Activated CD8-positive, alpha-beta T cell treated with anti-CD3 and anti-CD28 coated beads, Interleukin-2, amount 10 ng/mL, durations not matched to agents 7 days and 5 days (primary cell): ENCODE measurements at regions not wholly inside any gene's neighbourhood (a gene's known extent, or its start where the extent isn't known, plus 50 kb on each side); places are given as distances from the start of the nearest gene placed in this dataset.
"Not testable (repeated sequence)": the region's sequence is repeated elsewhere in the genome, so short reads cannot be mapped to it uniquely, and the experiment has no call there.

Experiments used
- ATAC-seq: fragments of 150-1000 bp; cut with Tn5 transposase; one replicate; pipeline ENCODE4 v1.10.0; 2021; ENCODE audit warnings: moderate library complexity
- CTCF ChIA-PET: fragments of 350-600 bp; sonication (Branson Sonifier 250); formaldehyde crosslinking; loops from one replicate; lab custom pipeline; 2021; ENCODE audit warnings: antibody characterized with exemption; lab: Charles Lee
- POLR2A ChIA-PET: fragments of 350-600 bp; sonication (Branson Sonifier 250); formaldehyde crosslinking; loops from one replicate; lab custom pipeline; 2021; ENCODE audit warnings: antibody characterized with exemption; lab: Charles Lee
- DNase-seq: peaks from one replicate; pipeline ENCODE4 v3.0.0-alpha.2; 2020
- H3K27ac Mint-ChIP-seq: one replicate; pipeline ENCODE4 v1.8.0; 2021; ENCODE audit warnings: mild to moderate bottlenecking, mixed read lengths
- H3K27me3 Mint-ChIP-seq: one replicate; pipeline ENCODE4 v1.8.0; 2021; ENCODE audit warnings: low read depth, mixed read lengths
- H3K36me3 Mint-ChIP-seq: one replicate; pipeline ENCODE4 v1.8.0; 2021; ENCODE audit warnings: low read depth, mixed read lengths
- H3K4me1 Mint-ChIP-seq: one replicate; pipeline ENCODE4 v1.8.0; 2021; ENCODE audit warnings: low read depth, mixed read lengths
- H3K4me3 Mint-ChIP-seq: one replicate; pipeline ENCODE4 v1.8.0; 2021; ENCODE audit warnings: mild to moderate bottlenecking, mixed read lengths
- H3K9me3 Mint-ChIP-seq: one replicate; pipeline ENCODE4 v1.8.0; 2022; ENCODE audit warnings: mixed read lengths; ENCODE audit not compliant: insufficient read depth

GRCh38 chr7:63047546-63047945 lies 951.1 kb upstream of the ZNF722 start:
- CTCF ChIA-PET: no interaction called here

GRCh38 chr7:63054191-63054661 lies 944.4 kb upstream of the ZNF722 start:
- Mint-ChIP-seq H3K27ac (no peak overlapping the region), H3K27me3 (no peaks in the 10 kb centered on the region), H3K36me3 (no peaks in the 10 kb centered on the region), H3K4me3 (no peak overlapping the region), H3K4me1 (no peaks in the 10 kb centered on the region), H3K9me3 (no peaks in the 10 kb centered on the region)
- POLR2A ChIA-PET: no interaction called here
- CTCF ChIA-PET: no interaction called here
- ATAC-seq (no peak), DNase-seq (no peak)

More at GRCh38 chr7:63047546-63047945, 951.1 kb upstream of the ZNF722 start:
- Mint-ChIP-seq H3K36me3 (peaks cover 5% of the 10 kb centered on the region), H3K27me3 (no peaks in the 10 kb centered on the region), H3K27ac (no peak overlapping the region), H3K4me1 (no peaks in the 10 kb centered on the region), H3K4me3 (no peak overlapping the region), H3K9me3 (peaks cover 8% of the 10 kb centered on the region)
- DNase-seq (no peak), ATAC-seq (no peak)
- POLR2A ChIA-PET: no interaction called here

- DNase-seq (no peak), ATAC-seq (no peak)
- H3K4me1 Mint-ChIP-seq: no peaks in the 10 kb centered on the region
- ChIA-PET POLR2A (no interaction called here), CTCF (no interaction called here)
- no peaks in the 10 kb centered on the region for H3K27me3 Mint-ChIP-seq
- peaks cover 8% of the 10 kb centered on the region for H3K9me3 Mint-ChIP-seq
- no peaks in the 10 kb centered on the region for H3K36me3 Mint-ChIP-seq
- no peak overlapping the region for H3K27ac Mint-ChIP-seq
- H3K4me3 Mint-ChIP-seq: no peak overlapping the region
Observed at GRCh38 chr7:63057265-63057664, 941.4 kb upstream of the ZNF722 start.

GRCh38 chr7:63060701-63061100 lies 937.9 kb upstream of the ZNF722 start:
- H3K4me1 Mint-ChIP-seq, ATAC-seq, H3K27ac Mint-ChIP-seq, CTCF ChIA-PET, POLR2A ChIA-PET, H3K27me3 Mint-ChIP-seq, H3K4me3 Mint-ChIP-seq, H3K36me3 Mint-ChIP-seq, DNase-seq: not testable (repeated sequence)
- peaks cover 13% of the 10 kb centered on the region for H3K9me3 Mint-ChIP-seq

GRCh38 chr7:63065684-63066083 lies 933.0 kb upstream of the ZNF722 start:
- no peaks in the 10 kb centered on the region for H3K4me1 Mint-ChIP-seq
- no peak overlapping the region for H3K27ac Mint-ChIP-seq
- no peaks in the 10 kb centered on the region for H3K27me3 Mint-ChIP-seq
- H3K36me3 Mint-ChIP-seq: no peaks in the 10 kb centered on the region
- H3K4me3 Mint-ChIP-seq: no peak overlapping the region
- POLR2A ChIA-PET: no interaction called here
- no peak for DNase-seq
- peaks cover 22% of the 10 kb centered on the region for H3K9me3 Mint-ChIP-seq
- CTCF ChIA-PET: no interaction called here
- no peak for ATAC-seq

- ATAC-seq, H3K27me3 Mint-ChIP-seq, POLR2A ChIA-PET: not testable (repeated sequence)
Observed at GRCh38 chr7:63066235-63066634, 932.4 kb upstream of the ZNF722 start.

GRCh38 chr7:63067897-63068585 lies 930.6 kb upstream of the ZNF722 start:
- DNase-seq (no peak), ATAC-seq (no peak)
- ChIA-PET CTCF (no interaction called here), POLR2A (no interaction called here)
- no peak overlapping the region for H3K27ac Mint-ChIP-seq
- no peaks in the 10 kb centered on the region for H3K4me1 Mint-ChIP-seq
- no peak overlapping the region for H3K4me3 Mint-ChIP-seq
- no peaks in the 10 kb centered on the region for H3K36me3 Mint-ChIP-seq
- H3K9me3 Mint-ChIP-seq: peaks cover 22% of the 10 kb centered on the region
- no peaks in the 10 kb centered on the region for H3K27me3 Mint-ChIP-seq

More at GRCh38 chr7:63066235-63066634, 932.4 kb upstream of the ZNF722 start:
- H3K27ac Mint-ChIP-seq, H3K36me3 Mint-ChIP-seq, DNase-seq, H3K4me1 Mint-ChIP-seq, CTCF ChIA-PET, H3K4me3 Mint-ChIP-seq: not testable (repeated sequence)
- H3K9me3 Mint-ChIP-seq: peaks cover 22% of the 10 kb centered on the region

- DNase-seq (no peak), ATAC-seq (no peak)
- ChIA-PET CTCF (no interaction called here), POLR2A (interaction anchor here (0.6 kb wide), 1 partner anchor 430 kb away, joined by 3 read pairs; no protein-coding TSS in a partner anchor)
- Mint-ChIP-seq H3K4me1 (no peaks in the 10 kb centered on the region), H3K36me3 (no peaks in the 10 kb centered on the region), H3K27ac (no peak overlapping the region), H3K9me3 (peaks cover 26% of the 10 kb centered on the region), H3K4me3 (no peak overlapping the region), H3K27me3 (no peaks in the 10 kb centered on the region)
Observed at GRCh38 chr7:63070696-63071095, 928.0 kb upstream of the ZNF722 start.

- Mint-ChIP-seq H3K27ac (no peak overlapping the region), H3K4me1 (no peaks in the 10 kb centered on the region), H3K9me3 (peaks cover 20% of the 10 kb centered on the region), H3K27me3 (no peaks in the 10 kb centered on the region), H3K36me3 (no peaks in the 10 kb centered on the region), H3K4me3 (no peak overlapping the region)
- DNase-seq (no peak), ATAC-seq (no peak)
- POLR2A ChIA-PET: no interaction called here
- CTCF ChIA-PET: no interaction called here
Observed at GRCh38 chr7:63071396-63071795, 927.3 kb upstream of the ZNF722 start.

- H3K27ac Mint-ChIP-seq: no peak overlapping the region
- H3K4me1 Mint-ChIP-seq: no peaks in the 10 kb centered on the region
- no peak overlapping the region for H3K4me3 Mint-ChIP-seq
- ATAC-seq (no peak), DNase-seq (no peak)
- H3K9me3 Mint-ChIP-seq: peaks cover 17% of the 10 kb centered on the region
- H3K27me3 Mint-ChIP-seq: no peaks in the 10 kb centered on the region
- no peaks in the 10 kb centered on the region for H3K36me3 Mint-ChIP-seq
- ChIA-PET POLR2A (no interaction called here), CTCF (no interaction called here)
Observed at GRCh38 chr7:63071920-63072319, 926.7 kb upstream of the ZNF722 start.

- no peaks in the 10 kb centered on the region for H3K36me3 Mint-ChIP-seq
- peaks cover 17% of the 10 kb centered on the region for H3K9me3 Mint-ChIP-seq
- H3K27me3 Mint-ChIP-seq: no peaks in the 10 kb centered on the region
- ATAC-seq (no peak), DNase-seq (no peak)
- POLR2A ChIA-PET: no interaction called here
- no peak overlapping the region for H3K27ac Mint-ChIP-seq
- H3K4me1 Mint-ChIP-seq: no peaks in the 10 kb centered on the region
- H3K4me3 Mint-ChIP-seq: no peak overlapping the region
- CTCF ChIA-PET: no interaction called here
Observed at GRCh38 chr7:63072806-63073205, 925.8 kb upstream of the ZNF722 start.

- POLR2A ChIA-PET: no interaction called here
- CTCF ChIA-PET: no interaction called here
Observed at GRCh38 chr7:63073286-63073685, 925.4 kb upstream of the ZNF722 start.

GRCh38 chr7:63073736-63074135 lies 924.9 kb upstream of the ZNF722 start:
- Mint-ChIP-seq H3K4me1 (no peaks in the 10 kb centered on the region), H3K36me3 (no peaks in the 10 kb centered on the region), H3K27me3 (no peaks in the 10 kb centered on the region), H3K27ac (no peak overlapping the region), H3K4me3 (no peak overlapping the region), H3K9me3 (peaks cover 14% of the 10 kb centered on the region)
- POLR2A ChIA-PET: no interaction called here
- no peak for ATAC-seq
- CTCF ChIA-PET: no interaction called here
- DNase-seq: no peak

More at GRCh38 chr7:63073286-63073685, 925.4 kb upstream of the ZNF722 start:
- no peaks in the 10 kb centered on the region for H3K4me1 Mint-ChIP-seq
- ATAC-seq (no peak), DNase-seq (no peak)
- H3K27me3 Mint-ChIP-seq: no peaks in the 10 kb centered on the region
- H3K27ac Mint-ChIP-seq: no peak overlapping the region
- H3K9me3 Mint-ChIP-seq: peaks cover 17% of the 10 kb centered on the region
- H3K36me3 Mint-ChIP-seq: no peaks in the 10 kb centered on the region
- no peak overlapping the region for H3K4me3 Mint-ChIP-seq
